SU-DHL-6 (cell line): ENCODE measurements at regions not wholly inside any gene's neighbourhood (a gene's known extent, or its start where the extent isn't known, plus 50 kb on each side); places are given as distances from the start of the nearest gene placed in this dataset.

Experiments
- H2AFZ ChIP-seq: fragments of 200-600 bp; sonication (generic); 2 replicates; pipeline ENCODE4 v1.6.1; 2014; ENCODE audit warnings: low read depth, mild to moderate bottlenecking, moderate library complexity, mixed read lengths, antibody characterized with exemption, low read length; ENCODE audit not compliant: severe bottlenecking
- H3F3A ChIP-seq: fragments of 200-600 bp; shearing (Covaris generic); 2 replicates; pipeline ENCODE4 v1.6.0; 2016; ENCODE audit warnings: antibody characterized with exemption, mild to moderate bottlenecking; ENCODE audit not compliant: insufficient read depth
- H3K27ac ChIP-seq: fragments of 200-600 bp; sonication (generic); 2 replicates; pipeline ENCODE4 v1.5.1; 2016; ENCODE audit warnings: low read depth, mild to moderate bottlenecking, low read length, moderate library complexity, mixed read lengths
- H3K27me3 ChIP-seq: fragments of 200-600 bp; sonication (generic), shearing (Covaris generic); 2 replicates; pipeline ENCODE4 v1.6.0; 2014; ENCODE audit warnings: mild to moderate bottlenecking, low read length
- H3K36me3 ChIP-seq: fragments of 200-600 bp; sonication (generic); 2 replicates; pipeline ENCODE4 v1.6.1; 2014; ENCODE audit warnings: mild to moderate bottlenecking, low read length, mixed read lengths
- H3K4me2 ChIP-seq: fragments of 300-600, 200-600 bp; shearing (Covaris generic), sonication (generic); 2 replicates; pipeline ENCODE4 v1.6.0; 2014; ENCODE audit warnings: low read length, low read depth, mild to moderate bottlenecking; ENCODE audit not compliant: poor library complexity, severe bottlenecking
- H3K4me3 ChIP-seq: fragments of 200-600 bp; sonication (generic); 2 replicates; pipeline ENCODE4 v1.5.1; 2014; ENCODE audit warnings: antibody characterized with exemption, low read length, mild to moderate bottlenecking, mixed read lengths; ENCODE audit not compliant: insufficient read depth, poor library complexity, severe bottlenecking
- H3K79me2 ChIP-seq: fragments of 200-600 bp; sonication (generic); 2 replicates; pipeline ENCODE4 v1.6.1; 2014; ENCODE audit warnings: mild to moderate bottlenecking, low read length, moderate library complexity; ENCODE audit not compliant: insufficient read depth
- H3K9ac ChIP-seq: fragments of 200-600 bp; sonication (generic); 2 replicates; pipeline ENCODE4 v1.7.0; 2014; ENCODE audit warnings: mild to moderate bottlenecking, low read length
- H3K9me2 ChIP-seq: fragments of 200-600 bp; sonication (generic); replicated peaks from 2 replicates; pipeline ENCODE4 v1.6.1; 2014; ENCODE audit warnings: low read length; ENCODE audit not compliant: insufficient read depth
- H3K9me3 ChIP-seq: fragments of 200-600 bp; sonication (generic); 2 replicates; pipeline ENCODE4 v1.6.1; 2014; ENCODE audit warnings: low read length, mixed read lengths; ENCODE audit not compliant: insufficient read depth
- H4K20me1 ChIP-seq: fragments of 200-600 bp; sonication (generic); 2 replicates; pipeline ENCODE4 v1.6.1; 2014; ENCODE audit warnings: low read depth, mild to moderate bottlenecking, antibody characterized with exemption, low read length, moderate library complexity, mixed read lengths
- CTCF ChIP-seq: fragments of 200-600 bp; sonication (generic); IDR thresholded peaks from one replicate; pipeline ENCODE4 v1.5.1; 2017; ENCODE audit warnings: antibody characterized with exemption, mild to moderate bottlenecking, low read length, moderate library complexity; ENCODE audit not compliant: insufficient read depth, poor library complexity, severe bottlenecking
- EZH2phosphoT487 ChIP-seq: fragments of 200-600 bp; sonication (generic), shearing (Covaris generic); conservative IDR thresholded peaks from 2 replicates; pipeline ENCODE4 v1.6.1; 2018; ENCODE audit warnings: mild to moderate bottlenecking, antibody characterized with exemption, low read length, moderate library complexity, mixed read lengths

GRCh38 chr10:78868456-78868855, 200.3 kb upstream of the ZMIZ1 start:
- H3K9me3 ChIP-seq: no peaks in the 10 kb centered on the region
- TF ChIP-seq EZH2phosphoT487 (no peak), CTCF (no peak)
- H4K20me1 ChIP-seq: no peaks in the 10 kb centered on the region

GRCh38 chr10:78868861-78869260, 199.9 kb upstream of the ZMIZ1 start:
- Histone ChIP-seq H3K4me2 (no peak overlapping the region), H4K20me1 (no peaks in the 10 kb centered on the region), H3K9me3 (no peaks in the 10 kb centered on the region), H3K79me2 (no peaks in the 10 kb centered on the region), H3K9ac (no peak overlapping the region), H3K27me3 (no peaks in the 10 kb centered on the region), H3K9me2 (no peaks in the 10 kb centered on the region), H3F3A (no peaks in the 10 kb centered on the region), H3K27ac (no peak overlapping the region), H3K4me3 (no peak overlapping the region), H3K36me3 (no peaks in the 10 kb centered on the region), H2AFZ (no peak overlapping the region)
- TF ChIP-seq EZH2phosphoT487: no peak
- TF ChIP-seq CTCF: no peak

More at GRCh38 chr10:78868456-78868855, 200.3 kb upstream of the ZMIZ1 start:
- Histone ChIP-seq H3F3A (no peaks in the 10 kb centered on the region), H3K9ac (no peak overlapping the region), H3K27ac (no peak overlapping the region), H3K4me3 (no peak overlapping the region), H2AFZ (no peak overlapping the region), H3K4me2 (no peak overlapping the region), H3K27me3 (no peaks in the 10 kb centered on the region), H3K36me3 (no peaks in the 10 kb centered on the region), H3K79me2 (no peaks in the 10 kb centered on the region), H3K9me2 (no peaks in the 10 kb centered on the region)

- TF ChIP-seq CTCF (no peak), EZH2phosphoT487 (no peak)
- Histone ChIP-seq H4K20me1 (no peaks in the 10 kb centered on the region), H3K9ac (no peak overlapping the region), H3K4me3 (no peak overlapping the region), H3K9me2 (no peaks in the 10 kb centered on the region), H3K36me3 (no peaks in the 10 kb centered on the region), H3K27me3 (no peaks in the 10 kb centered on the region), H3K9me3 (no peaks in the 10 kb centered on the region), H3K27ac (no peak overlapping the region), H3K79me2 (no peaks in the 10 kb centered on the region), H3F3A (no peaks in the 10 kb centered on the region), H3K4me2 (no peak overlapping the region), H2AFZ (no peak overlapping the region)
Observed at GRCh38 chr10:78869508-78870454, 199.0 kb upstream of the ZMIZ1 start.
